ENCODE measurements at regions not wholly inside any gene's neighbourhood (a gene's known extent, or its start where the extent isn't known, plus 50 kb on each side); places are given as distances from the start of the nearest gene placed in this dataset.

DNA sequence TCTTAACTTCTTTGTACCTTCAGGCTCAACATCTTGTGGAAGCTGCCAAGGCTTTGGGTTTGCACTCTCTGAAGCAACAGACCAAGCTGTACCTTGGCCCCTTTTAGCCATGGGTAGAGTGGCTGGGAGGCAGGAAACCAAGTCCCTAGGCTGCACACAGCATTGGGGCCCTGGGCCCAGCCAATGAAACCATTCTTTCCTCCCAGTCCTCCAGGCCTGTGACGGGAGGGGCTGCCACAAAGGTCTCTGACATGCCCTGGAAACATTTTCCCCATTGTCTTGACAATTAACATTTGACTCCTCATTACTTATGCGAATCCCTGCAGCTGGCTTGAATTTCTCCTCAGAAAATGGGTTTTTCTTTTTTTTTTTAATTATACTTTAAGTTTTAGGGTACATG lies 253.1 kb upstream of the GADL1 start:
- TF ChIP-seq CTCF (IDR thresholded peaks at IDR 0.05; ENCODE audit: poor library complexity) (no peak), EZH2 (IDR thresholded peaks at IDR 0.05; ENCODE audit: borderline replicate concordance) (no peak), EZH2phosphoT487 (IDR thresholded peaks at IDR 0.05; ENCODE audit: low read depth, severe bottlenecking, unreplicated experiment) (no peak)
